HEK293T (cell line): ENCODE measurements at regions not wholly inside any gene's neighbourhood (a gene's known extent, or its start where the extent isn't known, plus 50 kb on each side); places are given as distances from the start of the nearest gene placed in this dataset.
A peak's percentile ranks its signal among the peaks of the same experiment; 100 is the strongest.

Source experiments
- CTCF ChIA-PET: fragments of 350-600 bp; formaldehyde crosslinking; extraction: SDS; loops from one replicate; lab custom pipeline; 2021; ENCODE audit warnings: antibody characterized with exemption, inconsistent platforms; lab: Yijun Ruan, JAX
- POLR2A ChIA-PET: fragments of 350-600 bp; formaldehyde crosslinking; extraction: SDS; loops from one replicate; lab custom pipeline; 2020; ENCODE audit warnings: antibody characterized with exemption, inconsistent platforms; lab: Yijun Ruan, JAX
- DNase-seq: peaks from one replicate; pipeline ENCODE4 v3.0.0; 2012; ENCODE audit warnings: mixed read lengths; ENCODE audit errors: extremely low spot score
- ARNT ChIP-seq: fragments of 450-650 bp; IDR thresholded peaks from 2 replicates; pipeline ENCODE4 v1.6.1; 2017; ENCODE audit warnings: mild to moderate bottlenecking
- BHLHE40 ChIP-seq: fragments of 450-650 bp; IDR thresholded peaks from 2 replicates; pipeline ENCODE4 v1.6.1; 2016; ENCODE audit warnings: mild to moderate bottlenecking, moderate library complexity, borderline replicate concordance
- CTBP1 ChIP-seq: fragments of 450-650 bp; IDR thresholded peaks from 2 replicates; pipeline ENCODE4 v1.6.1; 2016; ENCODE audit warnings: borderline replicate concordance
- ELF4 ChIP-seq: fragments of 450-650 bp; IDR thresholded peaks from 2 replicates; pipeline ENCODE4 v1.6.1; 2017; ENCODE audit warnings: antibody characterized with exemption
- FOXA1 ChIP-seq: fragments of 450-650 bp; IDR thresholded peaks from 2 replicates; pipeline ENCODE4 v1.6.1; 2016; ENCODE audit warnings: mild to moderate bottlenecking
- FOXK2 ChIP-seq: fragments of 450-650 bp; IDR thresholded peaks from 2 replicates; pipeline ENCODE4 v1.6.1; 2016; ENCODE audit warnings: mild to moderate bottlenecking
- FOXM1 ChIP-seq: fragments of 450-650 bp; IDR thresholded peaks from 2 replicates; pipeline ENCODE4 v1.6.1; 2017; ENCODE audit warnings: mild to moderate bottlenecking, borderline replicate concordance
- HDGF ChIP-seq: fragments of 450-650 bp; IDR thresholded peaks from 2 replicates; pipeline ENCODE4 v1.6.1; 2017; ENCODE audit warnings: antibody characterized with exemption, borderline replicate concordance
- L3MBTL2 ChIP-seq: fragments of 450-650 bp; conservative IDR thresholded peaks from 2 replicates; pipeline ENCODE4 v1.6.1; 2016; ENCODE audit warnings: mild to moderate bottlenecking
- LEF1 ChIP-seq: fragments of 450-650 bp; IDR thresholded peaks from 2 replicates; pipeline ENCODE4 v1.6.1; 2017; ENCODE audit warnings: mild to moderate bottlenecking, borderline replicate concordance
- NFRKB ChIP-seq: fragments of 450-650 bp; IDR thresholded peaks from 2 replicates; pipeline ENCODE4 v1.6.1; 2016; ENCODE audit warnings: mild to moderate bottlenecking, moderate library complexity
- SP1 ChIP-seq: fragments of 450-650 bp; IDR thresholded peaks from 2 replicates; pipeline ENCODE4 v1.6.1; 2017
- SUZ12 ChIP-seq: fragments of 450-650 bp; IDR thresholded peaks from 2 replicates; pipeline ENCODE4 v1.6.1; 2016; ENCODE audit warnings: mild to moderate bottlenecking
- TARDBP ChIP-seq: fragments of 450-650 bp; IDR thresholded peaks from 2 replicates; pipeline ENCODE4 v1.6.1; 2016
- ZNF384 ChIP-seq: fragments of 450-650 bp; IDR thresholded peaks from 2 replicates; pipeline ENCODE4 v1.6.1; 2016
- TF ChIP-seq, protein P1 (sequence below): fragments of 450-650 bp; IDR thresholded peaks from 2 replicates; pipeline ENCODE4 v1.6.1; 2016

DNA sequence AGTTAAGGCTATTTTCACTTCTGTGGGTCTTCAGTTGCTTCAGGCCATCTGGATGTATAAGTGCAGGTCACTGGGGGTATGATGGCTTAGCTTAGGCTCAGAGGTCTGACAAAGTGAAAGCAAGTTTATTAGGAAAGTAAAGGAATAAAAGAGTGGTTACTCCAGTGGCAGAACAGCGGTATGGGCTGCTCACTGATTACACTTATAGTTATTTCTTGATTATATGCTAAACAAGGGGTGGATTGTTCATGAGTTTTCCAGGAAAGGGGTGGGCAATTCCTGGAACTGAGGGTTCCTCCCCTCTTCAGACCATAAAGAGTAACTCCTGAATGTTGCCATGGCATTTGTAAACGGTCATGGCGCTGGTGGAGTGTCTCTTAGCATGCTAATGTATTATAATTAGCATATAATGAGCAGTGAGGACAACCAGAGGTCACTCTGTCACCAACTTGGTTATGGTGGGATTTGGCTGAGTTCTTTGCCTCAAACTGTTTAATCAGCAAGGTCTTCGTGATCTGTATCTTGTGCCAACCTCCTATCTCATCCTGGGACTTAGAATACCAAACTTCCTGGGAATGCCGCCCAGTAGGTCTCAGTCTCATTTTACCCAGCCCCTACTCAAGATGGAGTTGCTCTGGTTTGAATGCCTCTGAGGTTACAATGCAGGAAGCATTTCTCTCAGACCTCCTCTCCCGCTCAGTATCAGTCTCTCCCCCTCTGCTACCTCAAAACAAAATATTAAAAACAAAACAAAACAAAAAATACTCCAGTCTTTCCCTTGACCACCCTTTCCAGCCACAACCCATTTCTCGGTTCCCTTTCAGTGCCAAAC, 71.3 kb upstream of the SLC22A11 start:
- ChIA-PET POLR2A (no interaction called here), CTCF (no interaction called here)
- DNase-seq = no peak
- no peak for TF ChIP-seq ZNF384
- TF ChIP-seq L3MBTL2 = no peak
- no peak for TF ChIP-seq ARNT
- TF ChIP-seq CTBP1 = no peak

DNA sequence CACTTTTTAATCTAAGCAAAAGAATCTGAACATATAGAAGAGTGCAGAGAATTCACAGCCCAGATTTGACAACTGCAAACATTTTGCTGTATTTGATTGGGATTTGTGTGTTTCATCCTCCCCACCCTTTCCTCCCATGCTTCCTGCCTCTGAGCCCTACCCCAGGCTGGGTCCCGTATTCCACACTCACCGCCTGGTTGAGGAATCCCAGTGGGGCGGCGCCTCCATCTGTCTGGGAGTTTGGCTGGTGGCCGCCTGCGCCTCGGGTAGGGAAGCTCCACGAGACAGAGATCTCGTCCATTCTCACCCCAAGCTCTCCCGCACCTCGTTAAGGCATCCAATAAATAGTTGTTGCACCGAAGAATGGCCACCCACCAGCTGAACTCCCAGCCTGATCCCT, 70.7 kb upstream of the SLC22A11 start:
- TF ChIP-seq ARNT = no peak
- no peak for TF ChIP-seq LEF1
- TF ChIP-seq, protein P1, sequence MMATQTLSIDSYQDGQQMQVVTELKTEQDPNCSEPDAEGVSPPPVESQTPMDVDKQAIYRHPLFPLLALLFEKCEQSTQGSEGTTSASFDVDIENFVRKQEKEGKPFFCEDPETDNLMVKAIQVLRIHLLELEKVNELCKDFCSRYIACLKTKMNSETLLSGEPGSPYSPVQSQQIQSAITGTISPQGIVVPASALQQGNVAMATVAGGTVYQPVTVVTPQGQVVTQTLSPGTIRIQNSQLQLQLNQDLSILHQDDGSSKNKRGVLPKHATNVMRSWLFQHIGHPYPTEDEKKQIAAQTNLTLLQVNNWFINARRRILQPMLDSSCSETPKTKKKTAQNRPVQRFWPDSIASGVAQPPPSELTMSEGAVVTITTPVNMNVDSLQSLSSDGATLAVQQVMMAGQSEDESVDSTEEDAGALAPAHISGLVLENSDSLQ = no peak
- TF ChIP-seq SUZ12 = no peak
- no peak for TF ChIP-seq ZNF384
- TF ChIP-seq FOXA1 = no peak
- TF ChIP-seq FOXK2 = no peak
- no peak for TF ChIP-seq CTBP1
- no peak for TF ChIP-seq SP1
- TF ChIP-seq HDGF = no peak
- POLR2A ChIA-PET = no interaction called here
- DNase-seq = no peak
- CTCF ChIA-PET = no interaction called here

DNA sequence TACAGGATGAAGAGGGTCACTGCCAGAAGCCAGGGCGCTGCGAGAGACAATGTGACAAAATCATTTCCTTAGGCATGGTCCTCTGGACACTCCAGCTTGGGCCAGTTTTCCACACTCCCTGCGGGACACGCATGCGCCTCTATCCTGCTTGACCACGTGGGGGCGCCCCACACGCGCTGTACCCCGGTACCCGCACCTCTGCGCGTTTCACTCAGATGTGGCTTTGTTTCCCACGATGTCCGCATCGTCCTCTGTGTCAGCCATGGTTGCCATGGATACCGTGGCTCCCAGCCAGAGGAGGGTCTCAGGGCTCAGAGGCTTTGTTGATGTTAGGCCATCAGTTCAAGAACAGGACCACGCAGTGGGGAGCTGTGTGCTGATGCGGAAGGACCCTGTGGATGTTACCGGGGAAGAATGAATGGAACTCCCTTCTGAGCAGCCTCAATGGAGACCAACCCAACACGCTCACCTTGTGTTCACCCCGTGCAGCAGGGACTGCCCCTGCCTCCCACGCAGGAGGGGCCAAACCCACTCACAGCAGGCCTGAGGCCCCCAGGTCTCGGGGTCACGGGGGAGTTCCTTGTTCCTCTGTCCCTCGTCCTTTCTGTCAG, 65.8 kb upstream of the SLC22A11 start:
- ChIA-PET POLR2A (no interaction called here), CTCF (interaction anchor here (0.5 to 1.6 kb wide), 9 partner anchors 9 to 784 kb away, joined by 3 to 11 read pairs (median 3); no protein-coding TSS in a partner anchor)
- TF ChIP-seq BHLHE40 = no peak
- TF ChIP-seq, protein P1 = no peak
- no peak for TF ChIP-seq LEF1
- no peak for TF ChIP-seq TARDBP
- TF ChIP-seq ARNT = no peak
- no peak for TF ChIP-seq NFRKB
- no peak for TF ChIP-seq CTBP1
- no peak for TF ChIP-seq SP1
- TF ChIP-seq SUZ12 = no peak
- TF ChIP-seq HDGF = no peak
- TF ChIP-seq ZNF384 = no peak
- TF ChIP-seq L3MBTL2 = no peak
- TF ChIP-seq ELF4 = no peak
- TF ChIP-seq FOXM1 = no peak
- no peak for TF ChIP-seq FOXA1
- TF ChIP-seq FOXK2 = no peak
- DNase-seq = peak; percentile 79

DNA sequence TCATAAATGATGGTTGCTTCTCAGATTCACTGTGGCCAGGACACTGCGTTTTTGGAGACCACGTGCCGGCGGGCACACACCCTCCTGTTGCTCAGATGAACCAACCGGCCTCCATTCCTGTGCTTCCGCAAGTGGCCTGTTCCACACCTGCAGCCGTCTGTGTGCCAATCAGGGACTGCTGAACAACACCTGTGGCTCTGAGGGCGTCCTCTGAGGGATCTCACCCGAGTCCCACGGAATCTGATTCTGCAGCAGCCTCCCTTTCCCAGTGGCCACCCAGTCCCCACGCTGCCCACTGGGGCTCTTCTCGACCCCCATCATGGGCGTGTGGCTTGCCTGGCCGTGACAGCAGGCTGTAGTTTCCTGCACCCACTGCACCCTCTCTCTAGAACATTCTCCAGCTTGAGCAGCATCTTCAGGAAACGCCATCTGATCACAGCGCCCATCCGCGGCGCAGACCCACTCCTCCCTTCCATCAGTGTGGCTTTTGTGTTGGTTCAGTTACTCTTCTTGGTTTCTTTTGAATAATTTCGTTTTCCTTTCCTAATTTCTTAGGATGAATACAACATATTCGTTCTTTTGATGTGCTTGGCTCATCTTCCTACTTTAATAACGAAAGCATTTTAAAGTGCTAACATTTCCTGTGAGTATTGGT, 65.1 kb upstream of the SLC22A11 start:
- DNase-seq = no peak
- ChIA-PET POLR2A (no interaction called here), CTCF (interaction anchor here (0.5 to 1.3 kb wide), 6 partner anchors 8 to 783 kb away, joined by 3 to 7 read pairs (median 4); no protein-coding TSS in a partner anchor)
- no peak for TF ChIP-seq ELF4
- TF ChIP-seq ARNT = no peak
- TF ChIP-seq NFRKB = no peak
- TF ChIP-seq HDGF = no peak
- TF ChIP-seq LEF1 = no peak
- no peak for TF ChIP-seq BHLHE40
- no peak for TF ChIP-seq L3MBTL2
- no peak for TF ChIP-seq FOXA1
- no peak for TF ChIP-seq TARDBP
- no peak for TF ChIP-seq SP1
- no peak for TF ChIP-seq FOXK2
- no peak for TF ChIP-seq CTBP1
- no peak for TF ChIP-seq ZNF384
- no peak for TF ChIP-seq SUZ12
- no peak for TF ChIP-seq FOXM1
- TF ChIP-seq, protein P1 = no peak

DNA sequence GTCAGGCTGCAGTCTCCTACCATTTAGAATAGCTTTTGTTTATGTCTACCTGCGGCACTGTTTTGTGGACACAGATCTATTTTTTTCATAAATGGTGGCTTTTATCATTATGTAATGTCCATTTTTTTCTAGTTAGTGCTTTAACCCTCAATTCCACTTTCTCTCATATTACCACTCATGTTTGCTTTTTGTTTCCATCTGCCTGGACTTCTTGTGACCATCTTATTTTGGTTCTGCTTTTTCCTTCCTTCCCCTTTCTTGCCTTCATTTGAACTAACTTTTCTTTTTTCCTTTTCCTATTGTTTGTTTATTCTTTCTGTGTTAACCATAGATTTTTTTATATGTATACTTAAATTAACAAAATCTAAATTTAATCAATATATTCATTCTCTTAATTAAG, 63.2 kb upstream of the SLC22A11 start:
- ChIA-PET POLR2A (no interaction called here), CTCF (no interaction called here)
- DNase-seq = no peak
- TF ChIP-seq LEF1 (no peak), FOXK2 (no peak), ARNT (no peak), FOXM1 (no peak), SP1 (no peak)
